C4-2B (cell line): ENCODE measurements at regions not wholly inside any gene's neighbourhood (a gene's known extent, or its start where the extent isn't known, plus 50 kb on each side); places are given as distances from the start of the nearest gene placed in this dataset.

Source experiments
- H3K27ac ChIP-seq: fragments of 450-650 bp; 2 replicates; pipeline ENCODE4 v1.5.1; 2017
- CTCF ChIP-seq: fragments of 450-650 bp; conservative IDR thresholded peaks from 2 replicates; pipeline ENCODE4 v1.5.1; 2017; ENCODE audit warnings: mild to moderate bottlenecking
- ZFX ChIP-seq: fragments of 450-650 bp; IDR thresholded peaks from 2 replicates; pipeline ENCODE4 v1.6.1; 2017

- TF ChIP-seq CTCF (no peak), ZFX (no peak)
- H3K27ac ChIP-seq, result no peak overlapping the region
These were observed 72.0 kb downstream of the RGS12 start for GRCh38 chr4:3364634-3365314.

GRCh38 chr4:3365326-3365725 is 72.5 kb downstream of the RGS12 start:
- no peak for TF ChIP-seq CTCF
- TF ChIP-seq ZFX, result no peak
- no peak overlapping the region for H3K27ac ChIP-seq

GRCh38 chr4:3365871-3366842 is 73.3 kb downstream of the RGS12 start:
- H3K27ac ChIP-seq, result no peak overlapping the region
- no peak for TF ChIP-seq ZFX
- TF ChIP-seq CTCF, result no peak

GRCh38 chr4:3366893-3367775 is 74.3 kb downstream of the RGS12 start:
- H3K27ac ChIP-seq, result no peak overlapping the region
- no peak for TF ChIP-seq CTCF
- no peak for TF ChIP-seq ZFX

GRCh38 chr4:3367866-3368265 is 73.9 kb upstream of the HGFAC start:
- no peak for TF ChIP-seq ZFX
- no peak for TF ChIP-seq CTCF
- H3K27ac ChIP-seq, result no peak overlapping the region

- TF ChIP-seq ZFX (no peak), CTCF (no peak)
- no peak overlapping the region for H3K27ac ChIP-seq
These were observed 73.4 kb upstream of the HGFAC start for GRCh38 chr4:3368334-3368733.
